ENCODE measurements at regions not wholly inside any gene's neighbourhood (a gene's known extent, or its start where the extent isn't known, plus 50 kb on each side); places are given as distances from the start of the nearest gene placed in this dataset.
A peak's percentile ranks its signal among the peaks of the same experiment; 100 is the strongest.

- DNase-seq, result no peak
Observed at GRCh38 chr14:22333422-22334274, 255.4 kb downstream of the DAD1 start.

DNA sequence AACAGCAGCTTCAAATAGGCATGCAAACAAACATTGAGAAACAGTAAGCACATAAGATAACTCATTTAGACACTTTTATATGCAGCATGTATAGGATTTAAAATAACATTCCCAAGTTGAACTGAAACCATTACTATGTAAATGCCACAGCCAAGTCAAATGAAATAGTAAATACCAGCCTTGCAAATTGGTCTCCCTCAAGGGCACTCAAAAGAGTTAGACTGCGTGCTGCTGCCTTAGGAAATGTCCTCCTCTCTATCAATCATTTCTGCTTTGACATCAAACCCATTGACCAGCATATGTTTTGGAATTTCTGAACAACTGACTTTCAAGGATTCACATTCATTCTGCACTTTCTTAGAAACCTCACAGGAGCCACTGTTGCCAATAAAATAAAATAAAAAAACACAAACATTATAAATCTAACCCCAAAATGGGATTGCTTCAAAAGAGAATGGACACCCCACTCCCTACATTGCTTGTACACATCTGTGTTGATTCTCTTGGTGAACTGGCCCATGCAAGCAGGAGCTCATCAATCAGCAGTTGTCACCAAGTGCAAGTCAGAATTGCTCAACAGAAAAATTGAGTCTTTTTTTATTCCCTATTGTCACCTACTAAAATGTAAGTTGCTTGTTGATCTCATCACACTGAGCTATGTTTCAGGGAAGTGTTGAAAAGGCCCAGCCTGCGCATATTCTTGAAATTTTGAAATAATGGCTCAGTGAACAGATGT lies 256.2 kb downstream of the DAD1 start:
- DNase-seq, result no peak

DNA sequence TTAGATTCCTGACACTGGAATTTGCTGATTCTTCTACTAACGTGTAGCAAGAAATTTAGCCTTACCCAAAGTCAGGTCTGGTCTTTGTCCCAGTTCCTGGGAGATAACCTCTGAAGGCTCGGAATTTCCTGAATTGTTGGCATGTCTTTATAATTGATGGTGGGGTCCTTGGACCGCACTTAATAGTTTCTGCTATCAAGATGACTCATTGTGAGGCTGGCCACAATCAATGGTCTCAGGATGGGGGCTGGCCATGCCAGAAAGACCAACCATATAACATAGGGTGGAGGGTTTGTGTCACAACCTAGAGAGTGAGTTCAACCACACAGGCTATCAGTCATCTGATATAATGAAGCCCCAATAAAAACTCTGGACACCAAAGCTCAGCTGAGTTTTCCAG lies 259.7 kb downstream of the DAD1 start:
- no peak for DNase-seq

DNA sequence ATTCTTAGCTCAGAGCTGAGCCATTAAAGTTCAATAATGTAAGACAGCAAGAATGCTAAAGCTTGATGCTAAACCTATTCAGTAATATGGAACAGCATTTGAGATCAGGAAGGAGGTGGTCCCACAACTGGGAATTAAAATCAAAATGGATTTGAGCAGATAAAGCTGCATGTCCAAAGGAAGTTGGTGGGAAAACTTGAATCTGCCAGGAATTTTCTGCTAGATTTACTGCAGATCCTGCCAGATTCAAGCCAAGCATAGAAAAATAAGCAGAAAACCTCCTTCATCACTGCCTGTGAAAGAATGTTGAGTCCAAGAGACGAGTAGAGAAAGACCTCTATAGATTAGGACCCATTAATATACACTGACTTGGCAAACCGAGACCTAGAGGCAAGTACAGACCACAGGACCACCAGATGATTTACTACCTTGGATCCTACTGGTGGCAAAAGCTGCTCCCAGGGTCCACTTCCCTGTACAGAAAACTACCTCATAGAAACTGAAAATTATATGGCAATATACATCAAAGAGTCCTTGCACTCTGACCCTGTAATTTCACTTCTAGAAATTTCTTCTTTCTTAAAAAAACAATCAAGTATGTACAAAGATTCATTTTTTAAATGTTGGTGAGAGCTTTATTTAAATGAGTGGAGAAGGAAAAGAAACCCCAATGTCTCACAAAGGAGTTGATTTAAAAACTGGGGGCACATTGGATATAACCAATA lies 263.2 kb downstream of the DAD1 start:
- no peak for DNase-seq

DNA sequence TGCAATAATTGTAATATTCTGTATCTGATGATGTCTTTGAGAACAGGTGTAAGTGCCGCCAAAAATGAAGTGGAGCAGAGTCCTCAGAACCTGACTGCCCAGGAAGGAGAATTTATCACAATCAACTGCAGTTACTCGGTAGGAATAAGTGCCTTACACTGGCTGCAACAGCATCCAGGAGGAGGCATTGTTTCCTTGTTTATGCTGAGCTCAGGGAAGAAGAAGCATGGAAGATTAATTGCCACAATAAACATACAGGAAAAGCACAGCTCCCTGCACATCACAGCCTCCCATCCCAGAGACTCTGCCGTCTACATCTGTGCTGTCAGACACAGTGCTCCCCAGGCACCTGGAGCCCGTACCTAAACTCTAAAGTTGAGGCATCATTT lies 268.7 kb downstream of the DAD1 start:
- DNase-seq, result no peak

- peak; percentile 2 for DNase-seq
Observed at GRCh38 chr14:22319526-22320361, 269.3 kb downstream of the DAD1 start.

DNA sequence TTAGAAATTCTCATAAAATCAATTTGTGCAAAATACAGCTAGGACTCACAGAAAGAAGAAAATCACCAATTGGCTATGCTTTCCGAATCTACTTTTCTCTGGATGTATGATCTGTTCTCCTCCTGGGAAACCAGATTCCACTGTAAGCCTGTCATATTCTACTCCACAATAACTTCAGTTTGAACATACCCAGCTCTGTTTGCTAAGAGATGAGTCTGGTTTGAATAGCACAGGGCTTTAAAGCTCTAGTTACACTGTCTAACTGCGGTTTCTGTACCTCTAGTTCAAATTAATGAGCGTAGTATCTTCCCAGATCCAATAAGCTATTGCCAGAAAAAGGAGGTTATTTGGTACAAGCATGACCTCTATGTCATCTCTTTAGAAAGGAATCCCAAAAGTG lies 270.1 kb downstream of the DAD1 start:
- no peak for DNase-seq

DNA sequence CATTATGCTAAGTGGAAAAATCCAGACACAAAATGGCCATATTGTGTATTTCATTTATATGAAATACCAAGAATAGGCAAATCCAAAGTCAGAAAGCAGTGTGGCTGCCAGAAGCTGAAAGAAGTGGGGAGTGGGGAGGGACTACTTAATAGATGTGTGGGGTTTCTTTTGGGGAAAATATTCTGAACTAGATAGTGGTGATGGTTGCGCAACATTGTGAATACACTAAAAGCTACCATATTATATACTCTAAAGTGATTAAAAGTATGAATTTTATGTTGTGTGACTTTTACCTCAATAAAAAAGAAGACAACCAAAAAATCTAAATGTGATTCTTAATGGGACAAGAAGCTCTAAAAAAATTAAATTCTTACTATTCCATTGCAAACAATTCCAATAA lies 272.6 kb downstream of the DAD1 start:
- no peak for DNase-seq

- no peak for DNase-seq
Observed at GRCh38 chr14:22315336-22315735, 273.7 kb downstream of the DAD1 start.

- no peak for DNase-seq
Observed at GRCh38 chr14:22314183-22314820, 274.7 kb downstream of the DAD1 start.

GRCh38 chr14:22313172-22313801 lies 275.7 kb downstream of the DAD1 start:
- DNase-seq, result no peak

DNA sequence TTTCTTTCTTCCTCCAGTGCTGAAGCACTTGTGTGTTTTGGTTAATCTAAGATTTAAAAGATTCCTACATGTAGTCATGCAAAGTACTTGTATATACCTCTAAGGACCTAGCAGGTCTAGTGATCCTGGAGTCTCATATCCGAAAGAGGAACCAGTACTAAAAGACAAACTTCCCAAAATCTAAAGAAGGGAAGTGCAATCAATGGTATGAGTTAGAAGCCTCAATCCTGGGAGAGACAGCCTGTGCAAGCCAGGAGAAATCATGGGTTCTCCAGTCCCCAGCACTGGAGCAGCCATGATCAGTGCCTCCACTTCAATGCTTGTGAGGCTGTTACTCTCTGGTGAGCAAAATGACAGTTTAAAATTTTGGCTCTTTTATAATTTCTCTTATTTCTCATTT lies 277.4 kb downstream of the DAD1 start:
- no peak for DNase-seq

DNA sequence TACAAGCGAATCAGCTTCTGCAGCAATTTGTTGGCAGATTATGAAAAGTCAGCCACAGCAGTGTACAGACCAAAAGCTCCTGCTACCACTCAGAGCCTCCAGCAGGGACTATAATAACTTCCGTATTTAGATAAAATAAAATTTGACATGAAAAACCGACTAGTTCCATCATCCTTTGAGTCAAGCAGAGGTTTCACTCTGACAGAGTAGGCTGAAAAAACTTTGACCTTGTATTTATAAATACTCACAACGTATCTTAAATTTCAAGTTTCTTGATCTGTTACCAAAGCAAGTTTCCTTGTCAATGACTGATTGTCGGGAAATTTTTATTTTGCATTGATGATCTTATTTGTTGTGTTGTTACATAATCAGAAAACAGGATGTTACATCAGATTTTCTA lies 283.4 kb downstream of the DAD1 start:
- no peak for DNase-seq

DNA sequence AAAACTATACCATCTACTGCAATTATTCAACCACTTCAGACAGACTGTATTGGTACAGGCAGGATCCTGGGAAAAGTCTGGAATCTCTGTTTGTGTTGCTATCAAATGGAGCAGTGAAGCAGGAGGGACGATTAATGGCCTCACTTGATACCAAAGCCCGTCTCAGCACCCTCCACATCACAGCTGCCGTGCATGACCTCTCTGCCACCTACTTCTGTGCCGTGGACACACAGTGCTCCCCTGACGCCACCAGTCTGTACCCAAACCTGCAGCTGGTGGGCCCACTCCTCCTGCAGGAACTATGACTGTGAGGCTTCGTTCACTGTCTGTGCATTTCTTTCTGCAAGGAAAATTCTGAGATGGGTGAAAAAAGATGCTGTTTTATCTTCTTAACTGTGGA lies 284.7 kb downstream of the DAD1 start:
- DNase-seq, result no peak

- DNase-seq, result no peak
Observed at GRCh38 chr14:22303589-22304195, 285.3 kb downstream of the DAD1 start.

DNA sequence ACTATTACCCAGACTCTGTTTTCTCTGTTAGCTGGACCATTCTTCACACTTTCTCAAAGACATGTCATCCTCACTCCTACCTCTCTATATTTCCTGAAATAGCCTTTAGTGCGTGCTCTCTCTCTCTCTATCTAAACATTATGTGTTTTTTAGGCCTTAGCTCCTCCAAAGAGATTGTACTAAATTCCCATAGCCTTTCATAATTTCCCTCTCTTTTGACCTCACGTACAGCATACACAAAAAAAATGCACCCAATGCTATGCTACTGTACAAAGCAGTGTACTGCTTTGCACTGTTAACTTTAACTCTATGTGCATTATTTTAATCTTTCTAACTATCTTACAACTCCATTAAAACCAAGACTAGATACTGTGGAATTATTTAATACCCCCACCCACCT lies 288.4 kb downstream of the DAD1 start:
- no peak for DNase-seq

DNA sequence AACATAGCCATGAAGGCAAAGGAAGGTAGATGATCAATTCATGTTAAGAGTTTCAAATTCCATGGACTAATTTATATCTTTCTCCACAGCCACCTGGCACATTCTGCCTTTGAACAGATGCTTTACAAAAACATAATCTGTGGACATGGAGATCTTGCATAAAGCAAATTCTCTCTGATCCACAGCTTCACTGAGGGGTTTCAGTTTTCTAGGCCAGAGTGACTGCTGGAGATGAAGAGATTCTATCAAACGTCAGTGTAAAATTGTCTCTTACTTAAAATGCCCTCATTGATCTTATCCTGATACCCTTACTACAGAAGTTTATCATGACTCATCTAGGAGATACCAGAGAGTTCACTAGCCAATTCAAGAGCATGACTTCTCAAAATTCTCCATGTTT lies 291.6 kb downstream of the DAD1 start:
- no peak for DNase-seq

GRCh38 chr14:22296722-22297121 lies 292.3 kb downstream of the DAD1 start:
- no peak for DNase-seq

GRCh38 chr14:22296088-22296487 lies 292.9 kb downstream of the DAD1 start:
- DNase-seq, result no peak

DNA sequence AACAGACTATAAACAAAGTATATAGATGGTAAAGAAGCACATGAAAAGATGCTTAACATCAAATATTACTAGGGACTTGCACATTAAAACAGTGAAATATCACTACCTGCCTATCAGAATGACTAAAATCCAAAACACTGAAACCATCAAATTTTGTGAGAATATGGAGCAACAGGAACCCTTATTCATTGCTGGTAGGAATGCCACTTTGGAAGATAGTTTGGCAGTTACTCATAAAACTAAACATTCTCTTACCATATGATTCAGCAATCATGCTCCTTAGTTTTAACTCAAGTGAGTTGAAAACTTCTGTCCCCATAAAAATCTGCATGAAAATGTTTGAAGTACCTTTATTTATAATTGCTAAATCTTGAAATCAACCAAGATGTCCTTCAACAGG lies 297.6 kb downstream of the DAD1 start:
- DNase-seq, result no peak

DNA sequence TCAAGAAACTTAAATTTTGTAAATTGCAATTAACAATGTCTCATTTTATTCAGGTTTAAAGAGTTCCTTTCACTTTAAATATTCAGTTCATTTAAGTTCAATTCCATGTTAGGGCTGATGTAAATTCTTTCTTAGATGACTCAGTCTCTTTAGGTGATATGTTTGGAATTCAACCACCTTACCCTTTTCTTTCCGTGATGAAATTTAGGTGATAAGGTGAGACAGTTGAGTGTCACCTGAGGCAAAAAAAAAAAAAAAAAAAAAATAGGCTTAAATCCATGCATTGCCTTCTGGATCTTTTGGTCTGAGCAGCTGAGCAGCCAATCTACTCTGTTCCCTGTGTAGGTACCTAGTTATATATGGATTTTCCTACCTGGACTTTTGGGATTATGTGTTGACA lies 299.5 kb downstream of the DAD1 start:
- no peak for DNase-seq
